BJ (cell line): ENCODE measurements at regions not wholly inside any gene's neighbourhood (a gene's known extent, or its start where the extent isn't known, plus 50 kb on each side); places are given as distances from the start of the nearest gene placed in this dataset.

Experiments used
- CTCF ChIA-PET: fragments of 350-600 bp; formaldehyde crosslinking; extraction: SDS; loops from one replicate; lab custom pipeline; 2021; ENCODE audit warnings: antibody characterized with exemption, inconsistent platforms; lab: Yijun Ruan, JAX
- POLR2A ChIA-PET: fragments of 300-600 bp; sonication (Branson Sonifier 250); formaldehyde crosslinking; extraction: SDS; loops from one replicate; lab custom pipeline; 2021; ENCODE audit warnings: antibody characterized with exemption; lab: Charles Lee
- DNase-seq: peaks from one replicate; pipeline ENCODE4 v3.0.0-alpha.2; 2011; ENCODE audit warnings: low read depth
- H3K27me3 ChIP-seq: 2 replicates; pipeline ENCODE4 v1.6.0; 2011; ENCODE audit warnings: low read length; ENCODE audit not compliant: control insufficient read depth, insufficient read depth
- H3K36me3 ChIP-seq: 2 replicates; pipeline ENCODE4 v1.5.1; 2011; ENCODE audit warnings: low read length; ENCODE audit not compliant: control insufficient read depth, insufficient read depth
- H3K4me3 ChIP-seq: 2 replicates; pipeline ENCODE4 v1.5.1; 2011; ENCODE audit warnings: low read depth, mild to moderate bottlenecking, control low read depth, low read length
- CTCF ChIP-seq: IDR thresholded peaks from 2 replicates; pipeline ENCODE4 v1.5.1; 2011; ENCODE audit warnings: low read depth, mild to moderate bottlenecking, control low read depth, inconsistent platforms, low read length, moderate library complexity; ENCODE audit not compliant: insufficient read depth

- no peaks in the 10 kb centered on the region for H3K36me3 ChIP-seq
- no peak for DNase-seq
- CTCF ChIA-PET = no interaction called here
- H3K27me3 ChIP-seq = no peaks in the 10 kb centered on the region
- POLR2A ChIA-PET = no interaction called here
- TF ChIP-seq CTCF = no peak
- no peak overlapping the region for H3K4me3 ChIP-seq
Observed at GRCh38 chr10:35892526-35892925, 250.4 kb upstream of the FZD8 start.

GRCh38 chr10:35890676-35891495 is 248.8 kb upstream of the FZD8 start:
- CTCF ChIA-PET = interaction anchor here (0.9 to 2.1 kb wide), 3 partner anchors 11 to 19 kb away, joined by 3 to 5 read pairs (median 4); no protein-coding TSS in a partner anchor
- TF ChIP-seq CTCF = no peak
- Histone ChIP-seq H3K4me3 (no peak overlapping the region), H3K27me3 (no peaks in the 10 kb centered on the region), H3K36me3 (no peaks in the 10 kb centered on the region)
- POLR2A ChIA-PET = no interaction called here
- no peak for DNase-seq

- TF ChIP-seq CTCF = no peak
- no peak for DNase-seq
- Histone ChIP-seq H3K36me3 (no peaks in the 10 kb centered on the region), H3K27me3 (no peaks in the 10 kb centered on the region), H3K4me3 (no peak overlapping the region)
- POLR2A ChIA-PET = no interaction called here
- CTCF ChIA-PET = interaction anchor here (0.9 to 2.1 kb wide), 2 partner anchors 10 to 20 kb away, joined by 4 to 5 read pairs; no protein-coding TSS in a partner anchor
Observed at GRCh38 chr10:35889971-35890675, 248.0 kb upstream of the FZD8 start.

- Histone ChIP-seq H3K36me3 (no peaks in the 10 kb centered on the region), H3K27me3 (no peaks in the 10 kb centered on the region), H3K4me3 (no peak overlapping the region)
- TF ChIP-seq CTCF = no peak
- CTCF ChIA-PET = interaction anchor here (1.4 to 2.1 kb wide), 2 partner anchors 9 to 21 kb away, joined by 3 to 4 read pairs; no protein-coding TSS in a partner anchor
- POLR2A ChIA-PET = interaction anchor here (0.6 kb wide), 1 partner anchor 13 kb away, joined by 4 read pairs; no protein-coding TSS in a partner anchor
- DNase-seq = no peak
Observed at GRCh38 chr10:35889226-35889625, 247.1 kb upstream of the FZD8 start.

- H3K27me3 ChIP-seq = no peaks in the 10 kb centered on the region
- no peak overlapping the region for H3K4me3 ChIP-seq
- no peaks in the 10 kb centered on the region for H3K36me3 ChIP-seq
- DNase-seq = no peak
- TF ChIP-seq CTCF = no peak
- POLR2A ChIA-PET = no interaction called here
- CTCF ChIA-PET = interaction anchor here (1.4 kb wide), 1 partner anchor 22 kb away, joined by 3 read pairs; no protein-coding TSS in a partner anchor
Observed at GRCh38 chr10:35888400-35888799, 246.3 kb upstream of the FZD8 start.
